Lower leg skin (tissue), 4 donors: ENCODE measurements at regions not wholly inside any gene's neighbourhood (a gene's known extent, or its start where the extent isn't known, plus 50 kb on each side); places are given as distances from the start of the nearest gene placed in this dataset.
"Not testable (repeated sequence)": the region's sequence is repeated elsewhere in the genome, so short reads cannot be mapped to it uniquely, and the experiment has no call there.

Experiments used
- DNase-seq, 2 donors: peaks; one replicate each; pipeline ENCODE4 v3.0.0-alpha.2; 2019; ENCODE audit warnings: low spot score in 2 of 2
- H3K4me3 ChIP-seq: fragments of 200-600 bp; sonication (generic); 2 replicates; pipeline ENCODE4 v1.5.1; 2017; ENCODE audit warnings: mild to moderate bottlenecking, low read depth; ENCODE audit not compliant: poor library complexity, severe bottlenecking
- CTCF ChIP-seq, 3 donors: fragments of 450-650 bp; IDR thresholded peaks; one replicate each; pipeline ENCODE4 v1.5.1; 2016; ENCODE audit warnings: antibody characterized with exemption in 3 of 3, mild to moderate bottlenecking in 3 of 3, moderate library complexity in 2 of 3
- POLR2A ChIP-seq, 2 donors: fragments of 450-650 bp; IDR thresholded peaks; one replicate each; pipeline ENCODE4 v1.6.1; 2016 to 2017; ENCODE audit warnings: antibody characterized with exemption in 2 of 2, mild to moderate bottlenecking in 1 of 2, moderate library complexity in 1 of 2
- WGBS, 2 donors: methylation state at CpG; one replicate each; pipeline ENCODE4 v1.1.5; 2018; 5-methylcytosine and 5-hydroxymethylcytosine counted together
- intact Hi-C: fragments of 100-400 bp; cut with DNase I; formaldehyde crosslinking; loops from one replicate; pipeline ENCODE4 v1.15.0; 2023; ENCODE audit warnings: low total_unique reads

GRCh38 chr2:13335862-13336535 is 619.3 kb downstream of the TRIB2 start:
- no peak for DNase-seq
- no peak overlapping the region for H3K4me3 ChIP-seq
- TF ChIP-seq CTCF (IDR thresholded peaks at IDR 0.05) (no peak), POLR2A (IDR thresholded peaks at IDR 0.05) (no peak)
- intact Hi-C loops: no loop called here
- WGBS, 2 donors: 87 to 90% methylated on average over 2 of the region's 2 CpGs

GRCh38 chr2:13351068-13351467 is 634.3 kb downstream of the TRIB2 start:
- intact Hi-C loops: no loop called here
- 48 to 51% methylated on average over 2 of the region's 2 CpGs for WGBS, 2 donors
- TF ChIP-seq CTCF (IDR thresholded peaks at IDR 0.05) (no peak), POLR2A (IDR thresholded peaks at IDR 0.05) (no peak)
- no peak overlapping the region for H3K4me3 ChIP-seq
- DNase-seq: no peak

GRCh38 chr2:13353083-13353482 is 636.3 kb downstream of the TRIB2 start:
- intact Hi-C loops: no loop called here

GRCh38 chr2:13354031-13354430 is 637.3 kb downstream of the TRIB2 start:
- no peak overlapping the region for H3K4me3 ChIP-seq
- intact Hi-C loops: no loop called here
- DNase-seq: no peak
- TF ChIP-seq POLR2A (IDR thresholded peaks at IDR 0.05) (no peak), CTCF (IDR thresholded peaks at IDR 0.05) (no peak)

More at GRCh38 chr2:13353083-13353482, 636.3 kb downstream of the TRIB2 start:
- no peak for DNase-seq
- no peak overlapping the region for H3K4me3 ChIP-seq
- no peak for TF ChIP-seq CTCF (IDR thresholded peaks at IDR 0.05)
- no peak for TF ChIP-seq POLR2A (IDR thresholded peaks at IDR 0.05)

GRCh38 chr2:13381928-13382327 is 665.2 kb downstream of the TRIB2 start:
- DNase-seq, intact Hi-C loops, H3K4me3 ChIP-seq: not testable (repeated sequence)
- WGBS, 2 donors: 40 to 56% methylated on average over 1 of the region's 1 CpG

GRCh38 chr2:13389172-13389571 is 672.4 kb downstream of the TRIB2 start:
- DNase-seq, intact Hi-C loops, H3K4me3 ChIP-seq: not testable (repeated sequence)
- 76 to 82% methylated on average over 5 of the region's 5 CpGs for WGBS, 2 donors

GRCh38 chr2:13390676-13391075 is 673.9 kb downstream of the TRIB2 start:
- intact Hi-C loops: no loop called here
- TF ChIP-seq POLR2A (IDR thresholded peaks at IDR 0.05) (no peak), CTCF (IDR thresholded peaks at IDR 0.05) (no peak)
- no peak for DNase-seq
- H3K4me3 ChIP-seq: no peak overlapping the region
